ENCODE measurements at regions not wholly inside any gene's neighbourhood (a gene's known extent, or its start where the extent isn't known, plus 50 kb on each side); places are given as distances from the start of the nearest gene placed in this dataset.

DNA sequence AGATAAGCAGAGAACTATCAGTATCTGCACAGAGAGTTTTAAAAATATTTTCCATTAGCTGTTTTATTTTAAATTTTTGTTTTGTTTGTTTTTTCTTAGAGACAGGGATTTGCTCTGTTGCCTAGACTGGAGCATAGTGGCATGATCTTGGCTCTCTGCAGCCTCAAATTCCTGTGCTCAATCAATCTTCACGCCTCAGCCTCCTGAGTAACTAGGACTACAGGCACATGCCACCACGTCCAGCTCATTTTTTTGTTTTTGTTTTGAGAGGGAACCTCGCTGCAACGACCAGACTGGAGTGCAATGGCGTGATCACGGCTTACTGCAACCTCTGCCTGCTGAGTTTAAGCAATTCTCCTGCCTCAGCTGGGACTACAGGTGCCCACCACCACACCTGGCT, 138.2 kb upstream of the LPAR1 start:
- CTCF ChIA-PET, result no interaction called here
- WGBS, 2 experiments (ENCODE audit: extremely low coverage in 2 of 2, insufficient read length in 1 of 2), result 100% methylated on average over 1 of the region's 6 CpGs; no CpG with 5 or more reads in 1 of the 2 experiments
- H3K27ac ChIP-seq (ENCODE audit: insufficient read depth, low read length), result no peak overlapping the region
- no peak overlapping the region for H2BK120ac ChIP-seq (ENCODE audit: low read depth, low read length)
- H2AK5ac ChIP-seq (ENCODE audit: low read depth, low read length), result no peak overlapping the region
- no peak overlapping the region for H3K56ac ChIP-seq (ENCODE audit: extremely low read depth, insufficient read depth, low read length)
- no peaks in the 10 kb centered on the region for H4K20me1 ChIP-seq (ENCODE audit: insufficient read depth, low read length)
- H4K91ac ChIP-seq (ENCODE audit: insufficient read depth, low read depth, low read length), result no peak overlapping the region
- no peaks in the 10 kb centered on the region for H3K9me3 ChIP-seq (ENCODE audit: control insufficient read depth, insufficient read depth, low read length)
- no peak overlapping the region for H3K23ac ChIP-seq (ENCODE audit: low read depth, low read length)
- intact Hi-C loops (cut with micrococcal nuclease) (no loop called here), in situ Hi-C loops (cut with MboI; ENCODE audit: low sequenced_read_pairs) (no loop called here), dilution Hi-C loops (cut with HindIII; ENCODE audit: low sequenced_read_pairs, unreplicated experiment) (no loop called here)
- H2AK9ac ChIP-seq (replicated peaks; ENCODE audit: low read depth, low read length, poor library complexity), result no peak overlapping the region
- DNase-seq, result no peak
- no peak overlapping the region for H3K4me2 ChIP-seq (ENCODE audit: low read depth, low read length)
- POLR2A ChIA-PET (ENCODE audit: unreplicated experiment), result no interaction called here
- no peak overlapping the region for H3K14ac ChIP-seq (replicated peaks; ENCODE audit: low read depth, low read length)
- H3K4me1 ChIP-seq (ENCODE audit: control insufficient read depth, insufficient read depth, low read length), result peaks cover 2% of the 10 kb centered on the region; the same call in 1 of the 2 replicates
- H4K8ac ChIP-seq (ENCODE audit: low read depth in 2 of 2, low read length in 2 of 2), result no peak overlapping the region
- peak overlapping the region; percentile 24; the same call in 1 of the 2 replicates for H3K4ac ChIP-seq (ENCODE audit: low read depth, low read length)
- H2BK5ac ChIP-seq (ENCODE audit: low read depth, low read length, poor library complexity, severe bottlenecking), result no peak overlapping the region
- H2AFZ ChIP-seq (replicated peaks; ENCODE audit: low read length, poor library complexity), result no peak overlapping the region
- no peak overlapping the region for H2BK20ac ChIP-seq (ENCODE audit: low read depth, low read length)
- H3K79me1 ChIP-seq (ENCODE audit: low read depth in 1 of 2, low read length in 2 of 2), result no peaks in the 10 kb centered on the region
- H3K27me3 ChIP-seq (ENCODE audit: control insufficient read depth, insufficient read depth, low read length), result no peaks in the 10 kb centered on the region
- H4K5ac ChIP-seq (ENCODE audit: low read depth, low read length), result no peak overlapping the region
- ATAC-seq (ENCODE audit: low read depth), result no peak
- no TSS peak for BruUV-seq (replicated peaks)
- no peak overlapping the region for H2BK15ac ChIP-seq (ENCODE audit: low read depth, low read length)
- H3K36me3 ChIP-seq (ENCODE audit: control insufficient read depth, insufficient read depth, low read length), result no peaks in the 10 kb centered on the region
- no peak overlapping the region for H3K4me3 ChIP-seq (ENCODE audit: insufficient read depth, low read depth, low read length)
- no peak overlapping the region for H3K18ac ChIP-seq (ENCODE audit: low read depth, low read length)
- H3K9ac ChIP-seq (ENCODE audit: low read depth, low read length), result no peak overlapping the region
- no peak for TF ChIP-seq FOS (IDR thresholded peaks at IDR 0.05; ENCODE audit: low read depth, low read length)
- TF ChIP-seq SMC3 (IDR thresholded peaks at IDR 0.05; ENCODE audit: low read depth, low read length), result no peak
- no peak for TF ChIP-seq RAD21 (IDR thresholded peaks at IDR 0.05; ENCODE audit: low read length)
- no peak for TF ChIP-seq MXI1 (IDR thresholded peaks at IDR 0.05; ENCODE audit: borderline replicate concordance, low read depth, low read length)
- TF ChIP-seq RCOR1 (IDR thresholded peaks at IDR 0.05; ENCODE audit: insufficient replicate concordance, low read length), result no peak
- TF ChIP-seq BHLHE40 (IDR thresholded peaks at IDR 0.05; ENCODE audit: low read depth, low read length), result no peak
- TF ChIP-seq, protein P1, sequence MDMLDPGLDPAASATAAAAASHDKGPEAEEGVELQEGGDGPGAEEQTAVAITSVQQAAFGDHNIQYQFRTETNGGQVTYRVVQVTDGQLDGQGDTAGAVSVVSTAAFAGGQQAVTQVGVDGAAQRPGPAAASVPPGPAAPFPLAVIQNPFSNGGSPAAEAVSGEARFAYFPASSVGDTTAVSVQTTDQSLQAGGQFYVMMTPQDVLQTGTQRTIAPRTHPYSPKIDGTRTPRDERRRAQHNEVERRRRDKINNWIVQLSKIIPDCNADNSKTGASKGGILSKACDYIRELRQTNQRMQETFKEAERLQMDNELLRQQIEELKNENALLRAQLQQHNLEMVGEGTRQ (IDR thresholded peaks at IDR 0.05; ENCODE audit: low read depth, low read length), result no peak
- no peak for TF ChIP-seq MAZ (IDR thresholded peaks at IDR 0.05; ENCODE audit: borderline replicate concordance, low read depth, low read length)
- TF ChIP-seq, protein P2, sequence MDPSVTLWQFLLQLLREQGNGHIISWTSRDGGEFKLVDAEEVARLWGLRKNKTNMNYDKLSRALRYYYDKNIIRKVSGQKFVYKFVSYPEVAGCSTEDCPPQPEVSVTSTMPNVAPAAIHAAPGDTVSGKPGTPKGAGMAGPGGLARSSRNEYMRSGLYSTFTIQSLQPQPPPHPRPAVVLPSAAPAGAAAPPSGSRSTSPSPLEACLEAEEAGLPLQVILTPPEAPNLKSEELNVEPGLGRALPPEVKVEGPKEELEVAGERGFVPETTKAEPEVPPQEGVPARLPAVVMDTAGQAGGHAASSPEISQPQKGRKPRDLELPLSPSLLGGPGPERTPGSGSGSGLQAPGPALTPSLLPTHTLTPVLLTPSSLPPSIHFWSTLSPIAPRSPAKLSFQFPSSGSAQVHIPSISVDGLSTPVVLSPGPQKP (IDR thresholded peaks at IDR 0.05; ENCODE audit: borderline replicate concordance, low read depth, low read length), result no peak
- TF ChIP-seq NFE2L2 (IDR thresholded peaks at IDR 0.05; ENCODE audit: low read depth, low read length), result no peak
- no peak for TF ChIP-seq POLR2A (IDR thresholded peaks at IDR 0.05; ENCODE audit: low read depth, low read length)
- no peak for TF ChIP-seq MAFK (IDR thresholded peaks at IDR 0.05; ENCODE audit: low read depth, low read length)
- no peak for TF ChIP-seq RFX5 (IDR thresholded peaks at IDR 0.05; ENCODE audit: low read depth, low read length)
- H3K9me1 ChIP-seq (ENCODE audit: insufficient read depth, low read length), result 0 out of 2 replicates have a peak, but pooled peaks cover 3% of the 10 kb centered on the region

All from IMR-90 (cell line).